ENCODE measurements at regions not wholly inside any gene's neighbourhood (a gene's known extent, or its start where the extent isn't known, plus 50 kb on each side); places are given as distances from the start of the nearest gene placed in this dataset.
"Not testable (repeated sequence)": the region's sequence is repeated elsewhere in the genome, so short reads cannot be mapped to it uniquely, and the experiment has no call there.

GRCh38 chr11:31964181-31964580 lies 126.7 kb upstream of the RCN1 start:
- H3K27ac ChIP-seq = no peak overlapping the region
- H3K4me3 ChIP-seq = no peak overlapping the region

GRCh38 chr11:31960126-31960525 lies 130.7 kb upstream of the RCN1 start:
- Histone ChIP-seq H3K27ac (no peak overlapping the region), H3K4me3 (no peak overlapping the region)

GRCh38 chr11:31959716-31960115 lies 131.2 kb upstream of the RCN1 start:
- Histone ChIP-seq H3K4me3 (no peak overlapping the region), H3K27ac (no peak overlapping the region)

- Histone ChIP-seq H3K4me3 (no peak overlapping the region), H3K27ac (no peak overlapping the region)
These were observed 132.7 kb upstream of the RCN1 start for GRCh38 chr11:31958076-31958735.

- no peak overlapping the region for H3K4me3 ChIP-seq
- no peak overlapping the region for H3K27ac ChIP-seq
These were observed 133.2 kb upstream of the RCN1 start for GRCh38 chr11:31957674-31958073.

GRCh38 chr11:31956310-31956709 lies 134.6 kb upstream of the RCN1 start:
- Histone ChIP-seq H3K27ac (no peak overlapping the region), H3K4me3 (no peak overlapping the region)

GRCh38 chr11:31955838-31956237 lies 135.0 kb upstream of the RCN1 start:
- Histone ChIP-seq H3K27ac (no peak overlapping the region), H3K4me3 (no peak overlapping the region)

GRCh38 chr11:31953803-31954327 lies 137.0 kb upstream of the RCN1 start:
- Histone ChIP-seq H3K27ac (no peak overlapping the region), H3K4me3 (no peak overlapping the region)

- not testable (repeated sequence) for H3K4me3 ChIP-seq, H3K27ac ChIP-seq
These were observed 138.6 kb upstream of the PAX6 start for GRCh38 chr11:31949733-31950200.

- no peak overlapping the region for H3K27ac ChIP-seq
- H3K4me3 ChIP-seq = no peak overlapping the region
These were observed 135.9 kb upstream of the PAX6 start for GRCh38 chr11:31947051-31947450.

GRCh38 chr11:31943056-31943780 lies 132.1 kb upstream of the PAX6 start:
- H3K27ac ChIP-seq = no peak overlapping the region
- H3K4me3 ChIP-seq = no peak overlapping the region

- Histone ChIP-seq H3K4me3 (no peak overlapping the region), H3K27ac (no peak overlapping the region)
These were observed 129.4 kb upstream of the PAX6 start for GRCh38 chr11:31940371-31941037.

GRCh38 chr11:31939004-31939403 lies 127.9 kb upstream of the PAX6 start:
- no peak overlapping the region for H3K27ac ChIP-seq
- H3K4me3 ChIP-seq = no peak overlapping the region

GRCh38 chr11:31936312-31936711 lies 125.2 kb upstream of the PAX6 start:
- no peak overlapping the region for H3K4me3 ChIP-seq
- H3K27ac ChIP-seq = no peak overlapping the region

- Histone ChIP-seq H3K27ac (no peak overlapping the region), H3K4me3 (no peak overlapping the region)
These were observed 121.8 kb upstream of the PAX6 start for GRCh38 chr11:31932879-31933278.

- no peak overlapping the region for H3K4me3 ChIP-seq
- no peak overlapping the region for H3K27ac ChIP-seq
These were observed 116.9 kb upstream of the PAX6 start for GRCh38 chr11:31927982-31928381.

GRCh38 chr11:31926816-31927528 lies 115.8 kb upstream of the PAX6 start:
- no peak overlapping the region for H3K4me3 ChIP-seq
- no peak overlapping the region for H3K27ac ChIP-seq

GRCh38 chr11:31926106-31926505 lies 115.0 kb upstream of the PAX6 start:
- no peak overlapping the region for H3K4me3 ChIP-seq
- no peak overlapping the region for H3K27ac ChIP-seq

GRCh38 chr11:31922450-31922849 lies 111.3 kb upstream of the PAX6 start:
- Histone ChIP-seq H3K27ac (no peak overlapping the region), H3K4me3 (no peak overlapping the region)

- H3K27ac ChIP-seq = no peak overlapping the region
- H3K4me3 ChIP-seq = no peak overlapping the region
These were observed 110.0 kb upstream of the PAX6 start for GRCh38 chr11:31921081-31921480.

Data from skin epidermis (tissue), 12 donors.